Endothelial cell of umbilical vein (primary cell): ENCODE measurements at regions not wholly inside any gene's neighbourhood (a gene's known extent, or its start where the extent isn't known, plus 50 kb on each side); places are given as distances from the start of the nearest gene placed in this dataset.

ENCODE experiments used
- MYC ChIP-seq: IDR thresholded peaks from one replicate; pipeline ENCODE4 v1.6.1; 2011; ENCODE audit warnings: mild to moderate bottlenecking, low read depth, low read length
- POLR2A ChIP-seq: IDR thresholded peaks from 2 replicates; pipeline ENCODE4 v1.6.1; 2012; ENCODE audit warnings: low read depth, mild to moderate bottlenecking, control low read depth, low read length
- POLR2AphosphoS5 ChIP-seq: IDR thresholded peaks from 2 replicates; pipeline ENCODE4 v1.6.1; 2012; ENCODE audit warnings: low read depth, mild to moderate bottlenecking, control low read depth, low read length, moderate library complexity; ENCODE audit not compliant: insufficient read depth
- TF ChIP-seq, protein P1 (sequence below), 2 donors: IDR thresholded peaks; 1 replicate in 1 of 2; 2 replicates in 1 of 2; pipeline ENCODE4 v1.5.1; 2011; ENCODE audit warnings: low read length in 2 of 2, mild to moderate bottlenecking in 2 of 2, moderate library complexity in 2 of 2, control low read depth in 1 of 2, inconsistent platforms in 1 of 2, low read depth in 1 of 2; ENCODE audit not compliant: insufficient read depth in 1 of 2; ENCODE audit errors: extremely low read depth in 1 of 2

GRCh38 chr4:116118221-116118620 is 967.2 kb downstream of the TRAM1L1 start:
- TF ChIP-seq, protein P1, sequence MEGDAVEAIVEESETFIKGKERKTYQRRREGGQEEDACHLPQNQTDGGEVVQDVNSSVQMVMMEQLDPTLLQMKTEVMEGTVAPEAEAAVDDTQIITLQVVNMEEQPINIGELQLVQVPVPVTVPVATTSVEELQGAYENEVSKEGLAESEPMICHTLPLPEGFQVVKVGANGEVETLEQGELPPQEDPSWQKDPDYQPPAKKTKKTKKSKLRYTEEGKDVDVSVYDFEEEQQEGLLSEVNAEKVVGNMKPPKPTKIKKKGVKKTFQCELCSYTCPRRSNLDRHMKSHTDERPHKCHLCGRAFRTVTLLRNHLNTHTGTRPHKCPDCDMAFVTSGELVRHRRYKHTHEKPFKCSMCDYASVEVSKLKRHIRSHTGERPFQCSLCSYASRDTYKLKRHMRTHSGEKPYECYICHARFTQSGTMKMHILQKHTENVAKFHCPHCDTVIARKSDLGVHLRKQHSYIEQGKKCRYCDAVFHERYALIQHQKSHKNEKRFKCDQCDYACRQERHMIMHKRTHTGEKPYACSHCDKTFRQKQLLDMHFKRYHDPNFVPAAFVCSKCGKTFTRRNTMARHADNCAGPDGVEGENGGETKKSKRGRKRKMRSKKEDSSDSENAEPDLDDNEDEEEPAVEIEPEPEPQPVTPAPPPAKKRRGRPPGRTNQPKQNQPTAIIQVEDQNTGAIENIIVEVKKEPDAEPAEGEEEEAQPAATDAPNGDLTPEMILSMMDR (IDR thresholded peaks at IDR 0.05; ENCODE audit: extremely low read depth in 1 of 2, insufficient read depth in 1 of 2, low read depth in 1 of 2, low read length in 2 of 2) = no peak
- TF ChIP-seq POLR2AphosphoS5 (no peak), POLR2A (no peak), MYC (no peak)
